IPS DF 4.7 (cell line): ENCODE measurements at regions not wholly inside any gene's neighbourhood (a gene's known extent, or its start where the extent isn't known, plus 50 kb on each side); places are given as distances from the start of the nearest gene placed in this dataset.

Experiments
- DNase-seq: peaks from one replicate; pipeline ENCODE4 v3.0.0-alpha.2; 2013; ENCODE audit warnings: low spot score; ENCODE audit errors: extremely low read depth

DNA sequence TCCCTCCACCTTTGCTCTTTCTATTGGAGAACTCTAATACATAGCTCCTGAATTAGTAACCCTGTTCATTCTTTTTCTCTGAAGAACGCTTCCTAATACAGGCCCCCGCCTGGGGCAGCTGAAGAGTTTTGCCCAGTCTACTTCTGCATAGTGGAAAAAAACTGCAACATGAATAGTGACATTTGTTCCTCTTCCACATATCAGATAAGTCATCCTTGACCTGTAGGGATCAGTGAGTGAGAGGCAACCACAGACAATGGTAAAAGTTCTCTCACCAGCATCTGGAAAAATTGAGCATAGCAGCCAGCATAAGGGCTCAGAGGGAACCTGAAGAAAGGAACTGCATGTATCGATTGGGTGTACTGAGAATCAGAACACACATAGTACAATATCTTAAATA is 262.0 kb downstream of the STK31 start:
- no peak for DNase-seq

DNA sequence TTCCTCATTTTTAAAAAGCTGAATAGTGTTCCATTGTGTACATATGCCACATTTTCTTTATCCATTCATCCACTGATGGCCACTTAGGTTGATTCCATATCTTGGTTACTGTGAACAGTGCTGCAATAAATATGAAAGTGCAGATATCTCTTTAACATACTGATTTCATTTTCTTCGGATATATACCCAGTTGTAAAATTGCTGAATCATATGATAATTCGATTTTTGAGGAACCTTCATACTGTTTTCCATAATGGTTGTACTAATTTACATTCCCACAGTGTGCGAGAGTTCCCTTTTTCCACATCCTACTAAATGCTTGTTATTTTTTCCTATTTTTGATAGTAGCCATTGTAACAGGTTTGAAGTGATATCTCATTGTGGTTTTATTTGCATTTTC is 263.2 kb downstream of the STK31 start:
- no peak for DNase-seq

DNA sequence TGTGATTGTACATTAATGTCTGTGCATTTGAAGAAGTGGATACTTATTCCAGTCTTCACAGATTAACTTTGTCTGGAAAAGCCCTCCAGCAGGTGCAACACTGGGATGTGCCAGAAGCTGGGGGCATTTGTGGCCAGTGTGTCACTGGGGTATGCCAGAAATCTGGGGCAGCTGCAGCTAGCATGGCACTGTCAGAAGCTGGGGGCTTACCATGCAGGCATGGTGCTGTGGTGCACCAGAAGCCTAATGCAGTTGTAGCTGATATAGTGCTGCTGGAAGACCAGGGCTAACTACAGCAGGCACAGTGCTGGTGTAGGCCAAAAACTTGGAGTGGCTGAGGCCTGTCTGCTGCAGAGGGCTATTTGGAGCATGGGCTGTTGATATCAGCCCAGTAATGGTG is 270.1 kb downstream of the STK31 start:
- no peak for DNase-seq

DNA sequence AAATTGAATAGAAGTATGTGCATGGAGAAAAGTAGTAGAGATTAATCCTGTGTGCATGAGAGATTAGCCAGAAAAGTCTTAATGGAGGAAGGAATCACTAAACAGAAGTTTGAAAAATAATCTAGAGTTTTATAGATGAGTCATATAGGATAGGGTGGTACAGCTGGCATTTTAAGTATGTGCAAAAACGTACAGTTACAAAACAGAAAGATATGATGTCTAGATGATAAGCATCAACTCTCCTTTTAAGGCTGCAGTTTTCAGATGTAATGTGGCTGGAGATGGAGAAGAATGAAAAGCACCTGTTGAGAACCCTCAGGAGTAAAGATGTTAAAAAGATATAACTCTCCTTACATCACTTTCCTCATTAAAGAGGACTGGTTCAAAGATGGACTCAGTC is 271.3 kb downstream of the STK31 start:
- no peak for DNase-seq

DNA sequence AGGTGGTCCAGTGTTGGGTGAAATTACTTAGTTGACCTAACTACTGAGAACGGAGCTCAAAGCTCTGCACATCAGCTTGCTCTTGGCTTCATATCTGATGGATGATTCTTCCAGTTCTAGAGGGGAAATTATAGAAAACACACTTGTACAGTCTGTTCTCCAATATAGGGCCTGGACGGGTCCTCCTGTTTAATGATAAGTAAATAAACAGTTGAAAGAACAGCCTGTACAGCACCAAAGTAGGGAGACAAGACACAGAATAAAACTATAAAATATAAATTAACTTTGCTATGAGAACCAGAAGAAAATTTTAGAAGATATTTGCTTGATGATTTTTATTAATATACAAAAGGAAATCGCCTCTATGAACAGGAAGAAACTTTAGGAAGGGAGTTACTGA is 271.7 kb downstream of the STK31 start:
- no peak for DNase-seq

DNA sequence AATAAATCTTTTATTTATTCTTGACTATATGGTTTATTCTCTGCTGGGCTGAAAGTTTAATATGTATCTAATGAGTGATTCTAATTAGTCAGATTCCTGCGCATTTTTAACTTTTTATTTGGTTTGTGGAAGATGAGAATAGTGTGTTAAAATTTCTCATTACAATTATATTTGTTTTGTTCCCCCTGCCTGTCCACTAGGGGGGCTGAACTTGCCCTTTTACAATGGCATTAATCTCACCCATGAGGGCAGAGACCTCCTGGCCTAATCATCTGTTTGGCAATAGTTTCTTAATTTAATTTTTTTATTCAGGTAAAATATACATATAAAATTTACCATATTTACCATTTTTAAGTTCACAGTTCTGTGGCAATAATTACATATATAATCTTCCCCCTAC is 278.5 kb upstream of the NPY start:
- no peak for DNase-seq

DNA sequence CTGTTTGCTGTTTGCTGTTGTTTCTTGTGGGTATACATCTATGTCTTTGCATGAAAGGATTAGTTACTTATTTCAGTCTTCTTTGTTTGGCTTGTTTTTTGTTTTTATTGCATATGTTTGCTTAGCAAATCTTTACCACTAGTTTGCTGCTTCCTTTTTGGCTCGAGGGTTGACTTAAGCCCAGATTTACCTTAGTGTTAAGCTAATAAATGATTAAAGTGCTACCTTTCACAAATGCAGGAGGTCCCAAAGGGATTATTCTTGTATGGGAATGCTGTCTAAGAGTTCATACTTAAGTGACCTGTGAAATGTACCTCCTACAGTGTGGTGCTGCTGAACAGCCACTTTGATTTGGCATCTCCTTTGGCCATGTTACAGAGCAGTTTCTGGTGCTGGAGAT is 273.5 kb upstream of the NPY start:
- no peak for DNase-seq

DNA sequence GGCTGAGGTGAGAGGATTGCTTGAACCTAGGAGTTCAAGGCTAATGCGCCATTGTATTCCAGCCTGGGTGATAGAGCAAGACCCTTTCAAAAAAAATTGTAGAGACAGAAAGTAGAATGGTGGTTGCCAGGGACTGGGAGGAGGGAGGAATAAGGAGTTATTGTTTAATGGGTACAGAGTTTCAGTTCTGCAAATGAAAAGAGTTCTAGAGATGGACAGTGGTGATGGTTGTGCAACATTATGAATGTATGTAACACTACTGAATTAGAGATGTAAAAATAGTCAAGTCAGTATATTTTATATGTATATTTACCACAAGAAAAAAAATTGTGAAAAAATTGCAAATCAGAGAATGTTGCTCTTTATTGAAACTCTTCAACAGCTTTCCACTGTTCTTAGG is 266.5 kb upstream of the NPY start:
- no peak for DNase-seq

DNA sequence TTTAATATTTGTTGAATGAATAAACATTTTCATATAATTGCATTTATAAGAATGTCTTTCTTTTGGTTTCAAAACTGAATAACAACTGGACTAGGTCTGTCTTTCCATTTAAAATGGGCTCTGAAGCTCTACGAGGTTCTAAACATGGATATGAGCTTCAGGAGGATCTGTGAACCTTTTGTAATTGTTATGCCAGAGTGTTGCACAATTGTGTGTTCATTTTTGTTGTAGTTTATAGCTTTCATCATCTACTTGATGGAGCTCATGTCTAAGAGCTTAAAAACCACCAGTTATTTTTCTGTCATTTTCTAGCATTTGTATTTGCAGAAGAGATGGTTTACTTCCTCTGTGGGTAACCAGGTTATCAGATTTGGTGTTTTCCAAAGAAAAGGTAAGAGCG is 265.7 kb upstream of the NPY start:
- DNase-seq = no peak

DNA sequence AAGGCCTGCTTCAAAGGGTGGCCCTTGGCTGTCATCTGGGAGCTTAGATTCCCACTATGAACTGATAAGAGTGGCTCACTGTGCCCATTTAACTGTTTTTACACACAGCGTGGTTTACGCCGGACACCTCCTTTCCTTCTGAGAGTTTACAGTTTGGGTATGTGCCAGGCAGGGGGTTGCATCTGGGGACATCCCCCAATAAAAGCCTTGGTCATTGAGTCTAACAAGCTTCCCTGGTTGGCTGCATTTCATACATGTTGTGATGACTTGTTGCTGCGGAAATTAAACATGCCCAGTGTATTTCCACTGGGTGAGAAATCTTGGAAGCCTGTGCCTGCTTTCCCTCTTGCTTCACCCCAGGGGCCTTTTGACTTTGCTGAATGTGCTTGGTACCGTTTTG is 264.1 kb upstream of the NPY start:
- no peak for DNase-seq

DNA sequence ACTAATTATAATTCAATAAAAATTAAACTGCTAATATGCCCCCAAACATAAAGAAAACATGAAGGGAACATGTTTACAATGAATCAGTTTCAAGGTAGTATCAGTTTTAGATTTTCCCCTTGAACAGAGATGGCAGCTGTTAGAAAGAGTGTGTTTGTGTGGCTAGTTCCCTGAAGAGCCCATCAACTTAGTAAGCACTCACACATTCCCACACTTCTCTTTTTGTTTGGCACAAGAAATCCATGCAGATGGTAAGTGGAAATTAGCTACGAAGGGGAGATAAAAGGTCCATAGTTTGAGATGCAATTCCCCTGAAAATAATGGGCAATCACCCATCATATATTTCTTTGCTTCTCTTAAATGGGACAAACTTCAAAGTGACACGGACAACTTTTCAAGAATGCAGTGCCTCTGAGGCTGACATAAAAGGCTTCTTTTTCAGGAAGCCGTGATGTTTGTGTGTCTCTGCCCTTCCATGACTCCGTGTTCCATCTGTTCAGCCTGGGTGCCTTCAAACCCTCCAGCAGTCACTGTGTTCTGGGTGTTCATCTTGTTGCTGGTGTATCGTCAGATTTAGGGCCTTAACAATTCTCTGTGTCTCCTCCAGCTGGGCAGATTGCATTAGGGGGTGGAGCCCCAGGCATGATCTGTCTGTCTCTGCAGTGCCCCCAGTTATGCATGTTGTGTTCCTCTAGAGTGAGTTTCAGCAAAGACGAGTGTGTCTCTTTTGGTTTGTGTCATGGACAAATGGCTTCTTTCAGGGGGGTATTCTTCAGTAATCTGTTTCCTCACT is 259.5 kb upstream of the NPY start:
- DNase-seq = no peak

DNA sequence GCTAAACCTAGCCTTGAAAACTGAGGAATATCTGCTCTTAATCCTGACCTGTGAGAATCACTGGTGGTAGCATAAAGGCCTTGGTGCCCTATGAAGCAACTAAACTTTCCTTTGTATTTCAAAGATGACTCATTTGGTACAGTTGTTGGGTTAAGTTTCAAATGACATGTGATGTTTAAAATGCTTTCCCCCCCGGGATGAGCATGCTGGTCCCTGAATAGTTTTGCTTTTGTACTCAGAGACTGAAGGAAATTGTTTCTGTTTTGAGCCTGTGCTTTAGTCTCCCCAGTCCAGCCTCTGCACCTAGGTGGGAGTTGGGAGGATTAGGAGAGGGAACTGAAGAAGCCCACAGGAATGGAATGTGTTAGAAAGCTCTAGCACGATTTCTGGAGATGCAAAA is 258.9 kb upstream of the NPY start:
- DNase-seq = no peak

DNA sequence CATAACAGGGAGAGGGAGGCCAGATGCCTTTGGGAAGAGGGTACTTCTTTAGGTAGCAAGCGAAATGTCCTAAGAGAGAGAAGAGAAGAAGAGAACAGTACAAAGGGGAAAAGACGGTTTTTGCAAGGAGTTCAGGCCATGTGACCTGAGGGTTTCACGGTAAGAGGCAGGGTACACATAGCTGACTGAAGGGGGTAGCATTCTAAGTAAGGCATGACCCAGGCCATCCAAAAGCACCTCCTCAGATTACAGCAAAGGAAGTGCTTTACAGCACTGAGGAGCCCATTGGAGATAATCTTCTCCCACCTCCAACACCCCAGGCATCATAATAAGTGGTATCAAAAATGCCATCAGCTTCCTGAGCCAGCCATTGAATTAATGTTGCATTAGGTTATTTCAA is 258.2 kb upstream of the NPY start:
- no peak for DNase-seq

DNA sequence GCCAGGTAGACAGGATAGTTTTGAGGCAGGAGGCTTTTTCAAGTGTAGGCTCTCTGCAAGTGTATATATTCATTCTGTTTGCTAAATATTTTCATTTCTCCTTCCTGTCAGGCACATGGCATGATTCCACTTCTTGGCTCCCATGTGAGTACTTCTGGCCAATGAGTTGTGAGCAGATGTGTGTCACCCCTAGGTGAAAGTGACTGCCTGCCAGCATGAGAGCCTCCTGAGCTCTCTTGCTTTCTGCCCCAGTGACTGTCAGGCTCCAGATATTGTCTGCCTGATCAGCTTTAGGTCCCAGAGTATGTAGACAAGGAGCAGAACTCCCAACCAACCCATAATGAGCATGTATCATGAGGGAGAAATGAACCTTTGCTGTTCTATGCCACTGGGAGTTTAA is 257.6 kb upstream of the NPY start:
- no peak for DNase-seq

DNA sequence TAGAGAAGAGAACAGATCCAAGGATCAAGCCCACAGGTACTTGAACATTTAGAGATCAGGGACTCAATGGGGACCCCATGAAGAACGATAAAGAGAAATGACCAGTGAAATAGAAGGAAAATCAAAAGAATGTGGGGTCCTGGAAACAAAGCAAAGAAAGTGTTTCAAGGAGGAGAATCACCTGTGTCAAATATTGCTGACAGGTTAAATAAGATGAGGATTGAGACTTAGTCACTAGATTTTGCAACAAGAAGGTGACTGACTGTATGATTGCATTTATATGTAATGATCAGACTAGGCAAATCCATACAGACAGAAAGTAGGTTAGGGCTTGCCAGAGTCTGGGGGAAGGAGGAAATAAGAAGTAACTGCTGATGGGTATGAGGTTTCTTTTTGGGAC is 254.9 kb upstream of the NPY start:
- DNase-seq = no peak

DNA sequence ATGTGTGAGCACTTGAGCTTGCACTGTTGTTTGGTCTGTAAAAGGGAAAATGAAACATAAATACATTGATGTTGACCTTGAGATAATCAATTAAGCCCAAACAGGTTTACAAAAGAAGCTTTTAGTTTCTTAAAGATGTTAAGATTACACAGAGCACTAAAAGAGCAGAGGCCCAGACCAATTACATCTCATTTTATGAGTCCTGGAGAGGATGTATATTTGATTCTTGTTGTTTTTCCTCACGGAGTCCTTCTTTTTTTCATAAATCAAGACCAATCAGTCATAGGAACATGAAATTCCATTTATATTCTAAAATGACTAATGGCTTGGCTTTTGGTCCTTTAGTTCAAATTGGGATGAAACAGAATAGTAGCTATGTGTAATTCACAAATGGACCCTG is 249.7 kb upstream of the NPY start:
- DNase-seq = no peak

DNA sequence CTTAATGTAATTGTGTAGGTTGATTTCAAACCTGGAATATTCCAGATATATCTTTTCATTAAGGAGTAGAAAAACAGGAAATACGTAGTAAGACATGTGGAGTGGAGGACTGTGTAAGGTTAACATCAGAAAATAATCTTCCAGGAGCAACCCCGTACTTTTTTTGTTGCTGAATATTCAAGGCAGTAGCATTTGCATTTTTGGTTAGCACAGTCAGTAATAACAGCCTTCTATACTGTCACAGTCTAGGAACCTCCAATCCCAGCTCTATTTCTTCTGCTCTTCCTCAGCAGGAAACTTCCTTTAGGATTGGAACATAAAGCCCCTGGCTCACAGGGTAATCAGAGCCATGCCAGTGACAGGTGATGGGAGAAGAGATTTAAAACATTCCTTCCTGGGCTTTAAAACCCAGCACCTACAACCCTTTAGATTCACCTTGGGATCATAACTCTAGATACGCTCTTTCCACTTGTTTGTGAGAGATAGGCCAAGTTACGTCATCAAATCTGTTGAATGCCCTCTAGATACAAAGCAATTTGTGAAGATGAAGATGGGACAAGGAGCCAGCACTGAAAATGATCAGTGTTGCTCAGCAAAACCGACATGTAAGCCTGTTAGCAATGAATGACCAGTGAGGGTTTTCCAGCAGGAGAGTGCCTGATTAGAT is 248.5 kb upstream of the NPY start:
- DNase-seq = no peak

DNA sequence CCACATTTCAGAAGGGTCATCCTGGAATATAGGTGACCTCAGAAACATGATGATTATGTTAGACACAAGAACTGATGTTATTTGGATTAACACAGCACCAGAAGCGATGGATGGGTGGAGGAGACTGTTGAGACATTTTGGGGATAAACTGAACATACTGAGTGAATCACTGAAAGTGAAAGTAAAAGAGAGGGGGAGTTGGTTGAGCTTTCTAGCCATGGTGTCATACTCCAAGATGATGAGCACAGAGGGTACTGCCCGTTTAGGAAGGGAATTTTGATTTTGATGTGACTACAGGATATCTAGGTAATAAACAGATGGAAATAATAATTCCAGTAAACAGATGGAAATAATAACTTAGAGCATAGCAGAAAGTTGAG is 248.0 kb upstream of the NPY start:
- DNase-seq = no peak

DNA sequence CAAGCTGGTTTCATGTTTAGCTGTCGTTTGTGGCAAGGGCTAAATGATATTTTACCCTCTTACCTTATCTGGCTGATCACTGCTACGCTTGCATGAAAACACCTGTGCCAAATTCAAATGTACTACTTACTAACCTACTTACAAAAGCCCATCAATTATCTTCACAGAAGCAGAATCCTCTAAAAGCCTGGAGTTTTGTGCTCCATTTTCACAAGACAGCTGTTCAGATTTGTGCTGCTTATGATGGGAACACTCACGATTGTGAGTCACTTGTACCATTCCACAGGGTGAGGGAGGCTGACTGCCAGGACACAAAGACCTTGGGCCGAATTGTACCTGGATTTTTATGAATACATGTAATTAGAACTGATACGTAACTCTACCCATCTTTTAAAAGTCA is 245.0 kb upstream of the NPY start:
- DNase-seq = no peak

DNA sequence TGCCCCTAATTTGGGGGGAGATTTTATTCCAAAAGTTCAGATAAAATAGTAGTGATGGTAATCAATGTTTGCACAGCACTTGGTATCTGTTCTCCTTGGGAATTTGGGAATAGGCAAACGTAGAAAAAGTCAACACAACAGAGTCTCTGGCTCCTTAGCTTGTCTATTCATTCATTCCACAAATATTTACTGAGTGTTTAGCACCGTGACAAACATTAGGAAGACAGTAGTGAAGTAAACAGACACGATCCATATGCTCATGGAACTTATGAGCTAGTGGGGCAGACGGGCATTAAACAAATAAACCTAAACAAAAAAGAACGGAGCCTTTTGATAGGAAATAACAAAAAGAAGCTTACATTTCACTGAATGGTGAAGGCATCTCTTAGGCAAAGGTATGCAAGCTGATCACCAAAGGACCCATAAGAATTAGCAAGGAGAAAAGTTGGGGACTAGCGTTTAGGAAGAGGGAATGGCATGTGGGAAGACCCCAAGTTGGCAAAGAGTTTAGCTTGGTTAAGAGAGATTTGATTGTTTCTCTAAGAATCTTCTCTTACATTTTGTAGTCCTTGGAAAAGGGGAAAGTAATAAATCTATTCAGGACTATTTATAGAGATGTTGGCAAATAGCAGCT is 243.9 kb upstream of the NPY start:
- DNase-seq = no peak

DNA sequence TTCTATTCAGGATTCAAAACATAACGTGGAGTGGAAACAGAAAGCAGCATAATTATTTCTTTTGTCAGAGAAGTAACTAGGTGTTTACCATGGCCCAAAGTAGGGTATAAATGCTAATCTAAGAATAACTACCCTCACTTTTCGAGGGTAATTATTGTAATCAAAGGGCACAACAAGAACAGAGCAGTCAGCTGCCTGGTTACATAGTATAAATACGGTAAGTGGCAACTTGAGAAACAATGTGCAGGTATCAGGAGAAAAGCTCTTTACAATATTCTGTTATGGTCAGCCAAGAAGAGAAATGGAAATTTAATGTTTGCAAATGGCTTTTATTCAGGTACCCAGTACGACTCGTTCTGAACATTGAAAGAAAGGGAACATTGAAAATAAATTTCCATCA is 242.0 kb upstream of the NPY start:
- no peak for DNase-seq

DNA sequence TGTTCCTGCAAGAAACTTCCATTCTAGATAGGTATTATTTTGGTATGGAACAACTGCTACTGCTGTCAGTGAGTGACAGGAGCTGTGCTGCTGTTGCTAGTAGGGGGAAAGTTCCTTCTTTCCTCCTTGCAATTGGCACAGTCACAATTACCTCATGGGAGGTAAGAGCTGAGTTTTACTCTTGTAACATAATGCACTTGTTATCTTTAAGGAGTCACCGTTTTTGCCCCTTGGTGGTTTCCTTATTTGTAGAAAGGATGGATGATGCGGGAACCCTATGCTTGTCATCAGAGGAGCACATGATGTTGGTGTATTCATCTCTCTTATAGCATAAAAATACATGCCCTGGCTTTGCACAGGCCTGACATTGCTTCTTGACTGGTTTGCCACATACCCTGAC is 234.7 kb upstream of the NPY start:
- no peak for DNase-seq

DNA sequence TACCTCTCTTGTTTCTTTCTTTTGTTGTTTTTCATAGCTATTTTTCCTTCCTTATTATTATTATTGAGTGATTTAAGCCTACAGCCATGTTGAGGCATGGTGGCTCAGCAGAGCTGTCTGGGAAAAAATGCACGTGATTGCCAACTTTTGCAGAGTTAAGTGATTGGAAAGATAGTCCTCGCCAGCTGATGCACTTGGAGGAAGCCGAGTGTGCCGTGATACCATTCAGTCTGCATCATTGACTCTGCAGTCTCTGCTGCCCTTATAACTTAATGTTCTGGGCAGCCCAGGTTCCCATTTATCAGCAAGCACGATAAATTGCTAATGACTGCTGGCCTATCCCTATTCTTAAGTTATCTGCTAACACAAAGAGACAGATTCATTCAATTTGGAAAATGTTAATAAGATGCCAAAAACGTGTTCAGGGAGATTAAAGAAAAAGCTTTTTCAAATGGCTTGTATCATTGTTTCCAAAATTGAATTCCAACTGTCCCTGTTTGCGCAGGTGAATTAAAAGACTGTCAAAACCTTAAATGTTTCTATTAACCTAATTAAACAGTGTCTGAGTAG is 232.9 kb upstream of the NPY start:
- no peak for DNase-seq
